SK-N-SH treated with all-trans-retinoic acid at 6 μM for 48 hours (cell line): ENCODE measurements at regions not wholly inside any gene's neighbourhood (a gene's known extent, or its start where the extent isn't known, plus 50 kb on each side); places are given as distances from the start of the nearest gene placed in this dataset.

Source experiments
- ATAC-seq: fragments of 200-7000 bp; cut with Tn5 transposase; 3 replicates; pipeline ENCODE4 v1.9.1; 2020; ENCODE audit warnings: mild to moderate bottlenecking, moderate library complexity
- ARNTL ChIP-seq: fragments of 450-650 bp; formaldehyde crosslinking; IDR thresholded peaks from 2 replicates; pipeline ENCODE4 v1.5.0; 2020; ENCODE audit warnings: low read depth, mild to moderate bottlenecking, moderate library complexity, borderline replicate concordance
- BACH2 ChIP-seq: fragments of 250-450 bp; sonication (Bioruptor Pico); IDR thresholded peaks from 2 replicates; pipeline ENCODE4 v1.9.0; 2021; ENCODE audit warnings: mild to moderate bottlenecking, borderline replicate concordance
- CSDC2 ChIP-seq: fragments of 250-450 bp; sonication (Bioruptor Pico); IDR thresholded peaks from 2 replicates; pipeline ENCODE4 v1.5.0; 2020; ENCODE audit warnings: mild to moderate bottlenecking, moderate library complexity
- ESRRG ChIP-seq: fragments of 250-450 bp; sonication (Bioruptor Pico); IDR thresholded peaks from 2 replicates; pipeline ENCODE4 v1.6.1; 2021; ENCODE audit warnings: mild to moderate bottlenecking
- GLIS3 ChIP-seq: fragments of 250-450 bp; sonication (Bioruptor Pico); IDR thresholded peaks from 2 replicates; pipeline ENCODE4 v1.5.0; 2020; ENCODE audit warnings: mild to moderate bottlenecking, moderate library complexity
- ISL1 ChIP-seq: fragments of 250-450 bp; sonication (Bioruptor Pico); IDR thresholded peaks from 2 replicates; pipeline ENCODE4 v2.1.2; 2022; ENCODE audit warnings: mild to moderate bottlenecking, moderate library complexity
- OSR1 ChIP-seq: fragments of 250-450 bp; sonication (Bioruptor Pico); IDR thresholded peaks from 2 replicates; pipeline ENCODE4 v1.8.0; 2022; ENCODE audit warnings: moderate library complexity, mild to moderate bottlenecking, inconsistent platforms
- PPARA ChIP-seq: fragments of 250-450 bp; sonication (Bioruptor Pico); IDR thresholded peaks from 2 replicates; pipeline ENCODE4 v1.5.0; 2020; ENCODE audit warnings: mild to moderate bottlenecking, borderline replicate concordance
- RARB ChIP-seq: fragments of 250-450 bp; sonication (Bioruptor Pico); IDR thresholded peaks from 2 replicates; pipeline ENCODE4 v1.8.0; 2021; ENCODE audit warnings: mild to moderate bottlenecking, moderate library complexity
- SNAI2 ChIP-seq: fragments of 250-450 bp; sonication (Bioruptor Pico); IDR thresholded peaks from 2 replicates; pipeline ENCODE4 v1.5.0; 2020; ENCODE audit warnings: mild to moderate bottlenecking, moderate library complexity
- TCF4 ChIP-seq: fragments of 250-450 bp; sonication (Bioruptor Pico); IDR thresholded peaks from 2 replicates; pipeline ENCODE4 v1.8.0; 2021; ENCODE audit warnings: mild to moderate bottlenecking, moderate library complexity, borderline replicate concordance
- TOX ChIP-seq: fragments of 250-450 bp; sonication (Bioruptor Pico); IDR thresholded peaks from 2 replicates; pipeline ENCODE4 v1.8.0; 2021; ENCODE audit warnings: mild to moderate bottlenecking, moderate library complexity, borderline replicate concordance
- TSHZ2 ChIP-seq: fragments of 250-450 bp; sonication (Bioruptor Pico); IDR thresholded peaks from 2 replicates; pipeline ENCODE4 v1.5.0; 2020; ENCODE audit warnings: mild to moderate bottlenecking, moderate library complexity
- ZC3H10 ChIP-seq: fragments of 250-450 bp; sonication (Bioruptor Pico); IDR thresholded peaks from 2 replicates; pipeline ENCODE4 v1.5.1; 2021; ENCODE audit warnings: mild to moderate bottlenecking, moderate library complexity
- ZFP3 ChIP-seq: fragments of 250-450 bp; sonication (Bioruptor Pico); IDR thresholded peaks from 2 replicates; pipeline ENCODE4 v1.5.0; 2020; ENCODE audit warnings: mild to moderate bottlenecking, moderate library complexity
- ZNF565 ChIP-seq: fragments of 450-650 bp; formaldehyde crosslinking; conservative IDR thresholded peaks from 2 replicates; pipeline ENCODE4 v1.5.0; 2020; ENCODE audit warnings: low read depth, mild to moderate bottlenecking, moderate library complexity
- ZNF70 ChIP-seq: fragments of 450-650 bp; formaldehyde crosslinking; IDR thresholded peaks from 2 replicates; pipeline ENCODE4 v1.5.0; 2020; ENCODE audit warnings: mild to moderate bottlenecking, moderate library complexity
- ZNF8 ChIP-seq: fragments of 450-650 bp; formaldehyde crosslinking; IDR thresholded peaks from 2 replicates; pipeline ENCODE4 v1.5.0; 2020; ENCODE audit warnings: mild to moderate bottlenecking, moderate library complexity
- TF ChIP-seq, protein P1 (sequence below): fragments of 250-450 bp; sonication (Bioruptor Pico); IDR thresholded peaks from 2 replicates; pipeline ENCODE4 v1.8.0; 2020; ENCODE audit warnings: mild to moderate bottlenecking, moderate library complexity, borderline replicate concordance
- TF ChIP-seq, protein P2 (sequence below): fragments of 250-450 bp; sonication (Bioruptor Pico); IDR thresholded peaks from 2 replicates; pipeline ENCODE4 v1.8.0; 2021; ENCODE audit warnings: low read depth, mild to moderate bottlenecking, moderate library complexity, borderline replicate concordance
- TF ChIP-seq, protein P3 (sequence below): fragments of 250-450 bp; sonication (Bioruptor Pico); IDR thresholded peaks from 2 replicates; pipeline ENCODE4 v1.5.1; 2021; ENCODE audit warnings: mild to moderate bottlenecking, moderate library complexity

GRCh38 chr3:191770541-191770940 is 309.6 kb downstream of the PYDC2 start:
- no peak for TF ChIP-seq ESRRG (CRISPR knock-in tag)
- TF ChIP-seq RARB, result no peak
- TF ChIP-seq TSHZ2 (CRISPR knock-in tag), result no peak
- TF ChIP-seq, protein P1, sequence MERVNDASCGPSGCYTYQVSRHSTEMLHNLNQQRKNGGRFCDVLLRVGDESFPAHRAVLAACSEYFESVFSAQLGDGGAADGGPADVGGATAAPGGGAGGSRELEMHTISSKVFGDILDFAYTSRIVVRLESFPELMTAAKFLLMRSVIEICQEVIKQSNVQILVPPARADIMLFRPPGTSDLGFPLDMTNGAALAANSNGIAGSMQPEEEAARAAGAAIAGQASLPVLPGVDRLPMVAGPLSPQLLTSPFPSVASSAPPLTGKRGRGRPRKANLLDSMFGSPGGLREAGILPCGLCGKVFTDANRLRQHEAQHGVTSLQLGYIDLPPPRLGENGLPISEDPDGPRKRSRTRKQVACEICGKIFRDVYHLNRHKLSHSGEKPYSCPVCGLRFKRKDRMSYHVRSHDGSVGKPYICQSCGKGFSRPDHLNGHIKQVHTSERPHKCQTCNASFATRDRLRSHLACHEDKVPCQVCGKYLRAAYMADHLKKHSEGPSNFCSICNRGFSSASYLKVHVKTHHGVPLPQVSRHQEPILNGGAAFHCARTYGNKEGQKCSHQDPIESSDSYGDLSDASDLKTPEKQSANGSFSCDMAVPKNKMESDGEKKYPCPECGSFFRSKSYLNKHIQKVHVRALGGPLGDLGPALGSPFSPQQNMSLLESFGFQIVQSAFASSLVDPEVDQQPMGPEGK (CRISPR knock-in tag), result no peak
- no peak for TF ChIP-seq TCF4 (CRISPR knock-in tag)
- no peak for TF ChIP-seq CSDC2 (CRISPR knock-in tag)
- TF ChIP-seq ZNF565 (CRISPR knock-in tag), result no peak
- TF ChIP-seq TOX (CRISPR knock-in tag), result no peak
- TF ChIP-seq GLIS3 (CRISPR knock-in tag), result no peak
- TF ChIP-seq ZC3H10 (CRISPR knock-in tag), result no peak
- TF ChIP-seq, protein P2, sequence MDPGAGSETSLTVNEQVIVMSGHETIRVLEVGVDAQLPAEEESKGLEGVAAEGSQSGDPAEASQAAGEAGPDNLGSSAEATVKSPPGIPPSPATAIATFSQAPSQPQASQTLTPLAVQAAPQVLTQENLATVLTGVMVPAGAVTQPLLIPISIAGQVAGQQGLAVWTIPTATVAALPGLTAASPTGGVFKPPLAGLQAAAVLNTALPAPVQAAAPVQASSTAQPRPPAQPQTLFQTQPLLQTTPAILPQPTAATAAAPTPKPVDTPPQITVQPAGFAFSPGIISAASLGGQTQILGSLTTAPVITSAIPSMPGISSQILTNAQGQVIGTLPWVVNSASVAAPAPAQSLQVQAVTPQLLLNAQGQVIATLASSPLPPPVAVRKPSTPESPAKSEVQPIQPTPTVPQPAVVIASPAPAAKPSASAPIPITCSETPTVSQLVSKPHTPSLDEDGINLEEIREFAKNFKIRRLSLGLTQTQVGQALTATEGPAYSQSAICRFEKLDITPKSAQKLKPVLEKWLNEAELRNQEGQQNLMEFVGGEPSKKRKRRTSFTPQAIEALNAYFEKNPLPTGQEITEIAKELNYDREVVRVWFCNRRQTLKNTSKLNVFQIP (CRISPR knock-in tag), result no peak
- no peak for TF ChIP-seq ZNF70 (CRISPR knock-in tag)
- TF ChIP-seq ZFP3 (CRISPR knock-in tag), result no peak
- no peak for TF ChIP-seq PPARA
- no peak for ATAC-seq

GRCh38 chr3:191774485-191774884 is 313.5 kb downstream of the PYDC2 start:
- TF ChIP-seq CSDC2 (CRISPR knock-in tag) (no peak), ZNF70 (CRISPR knock-in tag) (no peak), ZNF565 (CRISPR knock-in tag) (no peak), BACH2 (CRISPR knock-in tag) (no peak), ZNF8 (CRISPR knock-in tag) (no peak), TOX (CRISPR knock-in tag) (no peak), SNAI2 (CRISPR knock-in tag) (no peak), ZC3H10 (CRISPR knock-in tag) (no peak), ARNTL (CRISPR knock-in tag) (no peak)
- TF ChIP-seq, protein P3, sequence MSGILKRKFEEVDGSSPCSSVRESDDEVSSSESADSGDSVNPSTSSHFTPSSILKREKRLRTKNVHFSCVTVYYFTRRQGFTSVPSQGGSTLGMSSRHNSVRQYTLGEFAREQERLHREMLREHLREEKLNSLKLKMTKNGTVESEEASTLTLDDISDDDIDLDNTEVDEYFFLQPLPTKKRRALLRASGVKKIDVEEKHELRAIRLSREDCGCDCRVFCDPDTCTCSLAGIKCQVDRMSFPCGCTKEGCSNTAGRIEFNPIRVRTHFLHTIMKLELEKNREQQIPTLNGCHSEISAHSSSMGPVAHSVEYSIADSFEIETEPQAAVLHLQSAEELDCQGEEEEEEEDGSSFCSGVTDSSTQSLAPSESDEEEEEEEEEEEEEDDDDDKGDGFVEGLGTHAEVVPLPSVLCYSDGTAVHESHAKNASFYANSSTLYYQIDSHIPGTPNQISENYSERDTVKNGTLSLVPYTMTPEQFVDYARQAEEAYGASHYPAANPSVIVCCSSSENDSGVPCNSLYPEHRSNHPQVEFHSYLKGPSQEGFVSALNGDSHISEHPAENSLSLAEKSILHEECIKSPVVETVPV (CRISPR knock-in tag), result no peak
- no peak for ATAC-seq

DNA sequence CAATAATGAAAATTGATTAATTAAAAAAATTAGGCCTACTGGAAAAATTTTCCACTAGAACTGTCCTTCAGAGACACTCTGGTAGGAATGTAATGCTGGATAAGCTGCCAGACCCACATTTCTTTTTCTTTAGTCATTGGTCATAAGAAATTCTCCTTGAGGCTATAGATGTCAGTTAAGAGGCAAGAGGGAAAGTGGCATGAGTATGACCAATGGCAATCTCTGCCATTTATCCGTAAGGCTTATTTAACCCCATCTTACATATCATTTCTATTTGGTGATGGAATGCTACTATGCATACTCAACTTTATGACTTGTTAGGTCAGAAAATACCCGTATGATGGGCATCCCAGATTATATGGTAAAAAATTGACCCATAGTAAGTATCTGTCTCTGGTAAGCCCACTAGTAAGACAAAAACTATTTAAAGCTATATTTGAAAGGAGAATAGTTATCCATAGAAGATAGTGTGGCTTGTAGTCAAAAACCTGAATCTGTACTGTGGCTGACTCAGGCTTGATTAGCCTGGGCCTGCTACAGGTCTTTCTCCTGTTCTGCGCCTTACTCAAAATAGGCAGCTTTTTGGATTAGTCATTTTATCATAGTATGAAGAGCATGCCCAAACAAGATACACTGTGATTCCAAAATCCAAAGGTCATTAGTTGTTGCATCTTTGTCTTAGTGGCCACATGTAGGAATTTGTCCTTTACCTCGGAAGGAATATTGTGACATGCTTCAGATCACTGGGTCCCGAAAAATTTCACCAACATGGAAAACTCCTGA is 314.7 kb downstream of the PYDC2 start:
- ATAC-seq, result no peak
- TF ChIP-seq OSR1 (no peak), GLIS3 (CRISPR knock-in tag) (no peak), ARNTL (CRISPR knock-in tag) (no peak), BACH2 (CRISPR knock-in tag) (no peak), CSDC2 (CRISPR knock-in tag) (no peak), TSHZ2 (CRISPR knock-in tag) (no peak), PPARA (no peak), ISL1 (CRISPR knock-in tag) (no peak), SNAI2 (CRISPR knock-in tag) (no peak)
- TF ChIP-seq, protein P3 (CRISPR knock-in tag), result no peak
